H7 (cell line): ENCODE measurements at regions not wholly inside any gene's neighbourhood (a gene's known extent, or its start where the extent isn't known, plus 50 kb on each side); places are given as distances from the start of the nearest gene placed in this dataset.

Experiments used
- DNase-seq: peaks from one replicate; pipeline ENCODE4 v3.0.0; 2012
- H3K27me3 ChIP-seq: 2 replicates; pipeline ENCODE4 v1.6.0; 2011; ENCODE audit warnings: mild to moderate bottlenecking, low read length; ENCODE audit not compliant: control insufficient read depth, insufficient read depth
- H3K36me3 ChIP-seq: replicated peaks from 2 replicates; pipeline ENCODE4 v1.5.1; 2011; ENCODE audit warnings: low read length; ENCODE audit not compliant: control insufficient read depth, insufficient read depth
- H3K4me3 ChIP-seq: 2 replicates; pipeline ENCODE4 v1.5.1; 2011; ENCODE audit warnings: low read depth, mild to moderate bottlenecking, control low read depth, low read length, moderate library complexity; ENCODE audit not compliant: insufficient read depth

DNA sequence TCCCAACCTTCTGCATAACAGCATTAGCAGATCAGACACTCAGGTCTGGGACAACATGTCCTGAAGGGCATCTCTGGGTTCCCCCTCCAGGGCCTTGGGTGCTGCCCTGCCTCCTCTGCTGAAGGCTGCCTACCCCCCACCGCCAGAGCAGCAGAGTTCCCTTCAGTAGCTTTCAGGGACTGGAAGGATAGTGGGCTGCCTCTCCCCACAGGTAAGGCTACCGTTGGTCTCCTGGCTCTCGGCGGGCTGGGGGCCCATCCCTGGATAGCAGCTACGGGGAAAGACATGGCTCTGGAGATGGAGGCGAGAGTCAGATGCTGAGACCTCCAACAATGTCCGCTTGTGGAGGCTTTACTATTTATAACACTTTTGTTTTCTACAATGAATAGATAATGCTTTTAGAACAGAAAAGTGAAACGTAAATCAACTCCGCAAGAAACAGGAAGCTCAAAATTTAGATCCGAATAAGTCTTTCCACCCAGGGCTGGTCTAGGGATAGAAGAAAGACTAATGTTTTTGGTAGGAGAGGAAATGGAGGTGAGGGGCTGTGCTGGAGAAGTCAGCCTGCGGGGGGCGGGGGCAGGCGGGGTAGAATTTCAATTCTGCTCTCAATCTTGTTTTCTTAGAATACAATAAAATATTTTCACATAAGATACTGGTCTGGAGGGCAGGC is 58.4 kb downstream of the ARL4C start:
- Histone ChIP-seq H3K27me3 (no peaks in the 10 kb centered on the region), H3K36me3 (no peaks in the 10 kb centered on the region), H3K4me3 (no peak overlapping the region)
- DNase-seq = no peak

DNA sequence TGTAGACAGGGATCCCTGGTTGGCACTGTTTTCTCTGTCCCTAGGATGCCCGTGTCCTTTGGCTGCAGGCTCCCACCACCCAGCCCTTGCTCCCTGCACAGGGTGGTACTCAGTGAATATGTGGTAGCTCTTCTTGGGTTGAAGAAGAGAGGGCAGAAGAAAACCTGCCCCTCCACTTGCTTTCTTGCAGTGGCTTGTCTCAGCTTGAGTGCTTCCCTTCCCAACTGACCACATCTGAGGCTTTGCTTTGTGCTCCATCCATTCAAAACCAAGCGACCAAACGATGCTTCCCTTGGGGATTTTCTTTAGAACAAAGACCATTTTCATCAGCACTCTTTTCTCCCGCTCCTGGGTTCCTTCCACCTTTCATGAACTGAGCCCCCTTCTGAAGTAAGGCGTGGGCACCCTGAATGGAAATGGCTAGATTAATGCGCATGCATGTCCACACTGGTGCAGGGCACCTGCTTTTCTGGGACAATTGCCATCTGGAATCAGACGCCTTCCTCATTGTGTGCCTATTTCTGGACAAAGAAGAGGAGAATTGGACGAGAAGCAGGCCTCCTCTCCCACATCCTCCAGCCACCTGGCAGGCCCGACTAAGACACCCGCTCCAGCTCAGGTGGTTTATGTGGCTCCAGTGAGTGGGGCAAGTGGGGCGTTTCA is 59.1 kb downstream of the ARL4C start:
- DNase-seq = no peak
- H3K4me3 ChIP-seq = no peak overlapping the region
- no peaks in the 10 kb centered on the region for H3K27me3 ChIP-seq
- no peaks in the 10 kb centered on the region for H3K36me3 ChIP-seq

GRCh38 chr2:234436482-234436837 is 60.4 kb downstream of the ARL4C start:
- no peak overlapping the region for H3K4me3 ChIP-seq
- no peak for DNase-seq
- no peaks in the 10 kb centered on the region for H3K27me3 ChIP-seq
- no peaks in the 10 kb centered on the region for H3K36me3 ChIP-seq

DNA sequence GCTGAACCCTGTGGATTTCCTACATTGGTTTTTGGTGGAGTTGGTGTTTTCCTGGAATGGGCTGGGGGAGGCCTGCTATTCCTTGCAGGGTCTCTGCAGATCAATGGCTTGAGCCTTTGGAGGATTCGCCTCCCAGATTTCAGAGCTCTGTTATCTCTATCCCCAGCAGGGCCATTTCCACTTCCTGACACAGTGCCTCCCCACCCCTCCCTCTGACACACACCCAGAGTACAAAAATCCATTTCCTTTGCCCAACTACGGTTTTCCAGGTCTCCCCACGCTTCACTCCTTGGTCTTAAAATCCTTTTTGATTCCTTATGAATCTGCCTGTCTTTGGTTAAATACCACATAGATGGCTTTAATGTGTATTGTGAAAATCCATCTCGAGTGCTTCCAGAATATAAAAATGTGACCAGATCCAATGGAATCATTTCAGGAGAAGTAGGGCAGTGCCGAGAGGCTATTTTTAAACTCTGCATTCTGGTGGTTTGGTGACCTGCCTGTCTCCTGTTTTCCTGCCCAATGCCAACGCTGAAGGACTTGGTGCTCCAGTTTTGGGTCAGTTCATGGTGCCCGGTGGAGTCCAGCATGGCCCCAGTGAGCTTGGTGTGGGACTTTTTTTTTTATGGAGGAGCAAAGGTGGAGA is 60.9 kb downstream of the ARL4C start:
- DNase-seq = no peak
- Histone ChIP-seq H3K4me3 (no peak overlapping the region), H3K36me3 (no peaks in the 10 kb centered on the region), H3K27me3 (no peaks in the 10 kb centered on the region)

DNA sequence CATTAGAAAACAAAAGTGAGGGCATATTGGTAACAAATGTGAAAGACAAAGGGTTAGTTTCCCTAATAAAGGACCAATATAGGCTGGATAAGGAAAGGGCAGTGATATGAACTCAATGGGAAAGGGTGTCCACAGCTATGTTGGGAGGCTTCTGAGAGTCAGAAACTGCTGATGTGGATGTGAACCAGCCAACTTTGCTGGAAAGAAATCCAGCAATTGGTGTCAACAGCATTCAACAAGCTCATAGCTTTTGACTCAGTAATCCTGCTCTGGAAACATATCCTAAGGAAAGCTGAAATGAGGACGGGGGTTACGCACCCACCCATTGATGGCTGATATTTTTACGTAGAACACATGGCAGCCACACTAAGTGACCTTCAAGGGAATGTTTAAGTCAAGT is 63.7 kb downstream of the ARL4C start:
- DNase-seq = no peak
- Histone ChIP-seq H3K36me3 (no peaks in the 10 kb centered on the region), H3K27me3 (peaks cover 2% of the 10 kb centered on the region; the same call in 1 of the 2 replicates), H3K4me3 (no peak overlapping the region)

DNA sequence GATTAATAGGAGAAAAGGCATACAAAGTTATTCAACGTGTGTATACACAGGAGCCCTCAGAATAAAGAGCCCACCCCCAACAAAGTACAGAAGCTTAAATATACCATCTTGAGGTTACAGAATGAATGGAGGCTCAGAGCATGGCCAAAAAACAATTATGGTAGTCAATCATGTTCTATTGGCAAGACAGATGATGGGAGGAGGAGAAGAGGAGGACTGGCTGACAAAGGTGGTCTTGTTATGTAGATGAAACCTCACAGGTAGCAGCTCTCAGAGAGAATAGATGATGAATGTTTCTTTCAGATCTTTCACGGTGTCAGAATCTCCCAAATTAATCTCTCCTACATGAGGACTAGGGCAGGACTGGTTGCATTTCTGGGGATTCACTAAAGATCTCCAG is 66.0 kb downstream of the ARL4C start:
- Histone ChIP-seq H3K27me3 (peaks cover 11% of the 10 kb centered on the region), H3K4me3 (no peak overlapping the region)
- DNase-seq = no peak

GRCh38 chr2:234429265-234429664 is 67.6 kb downstream of the ARL4C start:
- H3K36me3 ChIP-seq = no peaks in the 10 kb centered on the region
- peaks cover 18% of the 10 kb centered on the region for H3K27me3 ChIP-seq
- H3K4me3 ChIP-seq = no peak overlapping the region
- peak; percentile 30 for DNase-seq

More for the DNA sequence above, 66.0 kb downstream of the ARL4C start:
- no peaks in the 10 kb centered on the region for H3K36me3 ChIP-seq

DNA sequence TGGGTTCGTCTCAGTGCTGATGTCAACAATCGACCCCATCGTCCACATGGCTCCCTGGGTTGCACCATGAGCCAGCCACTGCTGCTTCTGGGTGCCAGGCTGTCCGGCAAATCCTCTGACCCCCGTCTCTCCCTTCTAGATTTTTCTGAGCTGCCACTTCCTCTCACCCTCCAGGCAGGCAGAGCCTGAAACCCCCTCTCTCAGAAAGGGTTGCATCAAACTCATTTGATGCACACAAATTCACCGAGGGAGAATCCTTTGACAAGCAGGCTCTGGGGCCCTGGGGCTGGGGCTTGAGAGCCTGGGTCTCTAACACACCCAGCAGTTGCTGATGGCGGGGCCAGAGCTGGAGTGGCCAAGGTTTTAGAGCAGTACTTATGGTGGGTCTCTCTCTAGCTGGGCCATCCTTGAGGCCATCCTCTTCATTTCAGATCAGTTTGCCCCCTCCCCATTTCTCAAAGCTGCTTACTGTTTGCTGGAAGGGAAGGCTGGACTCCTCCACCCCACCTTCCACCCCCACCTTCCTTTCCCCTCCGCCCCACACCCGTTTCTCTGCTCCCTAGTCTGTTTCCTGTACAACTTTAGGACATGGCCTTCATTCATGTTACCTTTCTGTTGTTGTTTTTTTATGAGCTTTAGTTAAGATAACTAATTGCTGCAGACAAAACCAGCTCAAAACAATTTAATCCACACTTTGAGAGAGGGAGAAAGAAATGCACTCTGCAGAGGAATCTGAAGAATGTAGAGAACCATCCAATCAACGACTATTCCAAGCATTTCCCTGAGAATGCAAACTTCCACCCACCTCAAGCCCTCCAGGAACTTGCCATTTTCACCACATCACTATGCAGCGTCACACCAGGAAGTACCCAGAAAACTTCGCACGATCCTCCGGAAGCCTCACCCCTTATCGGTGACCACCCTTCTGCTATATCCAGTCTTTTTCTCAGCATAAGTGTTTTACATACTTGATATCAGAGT is 69.5 kb downstream of the ARL4C start:
- H3K4me3 ChIP-seq = no peak overlapping the region
- H3K36me3 ChIP-seq = no peaks in the 10 kb centered on the region
- DNase-seq = peak; percentile 63
- peaks cover 18% of the 10 kb centered on the region for H3K27me3 ChIP-seq

DNA sequence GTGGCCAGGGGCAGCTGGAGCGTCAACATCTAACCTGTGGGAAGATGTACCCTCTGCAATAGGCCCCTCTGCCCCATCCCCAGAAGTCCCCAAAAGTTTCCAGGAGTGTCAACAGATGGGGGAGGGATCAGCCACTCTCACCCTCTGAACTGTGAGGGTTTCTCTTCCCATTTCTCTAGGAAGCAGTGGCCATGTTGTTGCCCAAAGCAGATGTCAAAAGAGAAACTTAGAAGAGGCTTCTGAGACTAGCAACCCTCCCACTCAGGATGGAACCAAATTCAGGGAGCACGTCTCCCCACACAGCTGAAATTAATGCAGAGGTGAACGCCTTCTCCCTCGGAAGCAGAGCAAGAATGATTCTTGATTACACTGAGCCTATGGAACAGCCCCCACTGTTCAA is 70.3 kb downstream of the ARL4C start:
- no peaks in the 10 kb centered on the region for H3K36me3 ChIP-seq
- DNase-seq = no peak
- no peak overlapping the region for H3K4me3 ChIP-seq
- peaks cover 18% of the 10 kb centered on the region for H3K27me3 ChIP-seq

- H3K27me3 ChIP-seq = peaks cover 18% of the 10 kb centered on the region
- H3K4me3 ChIP-seq = no peak overlapping the region
- no peak for DNase-seq
- no peaks in the 10 kb centered on the region for H3K36me3 ChIP-seq
Measured at GRCh38 chr2:234425639-234426603, 71.0 kb downstream of the ARL4C start.

DNA sequence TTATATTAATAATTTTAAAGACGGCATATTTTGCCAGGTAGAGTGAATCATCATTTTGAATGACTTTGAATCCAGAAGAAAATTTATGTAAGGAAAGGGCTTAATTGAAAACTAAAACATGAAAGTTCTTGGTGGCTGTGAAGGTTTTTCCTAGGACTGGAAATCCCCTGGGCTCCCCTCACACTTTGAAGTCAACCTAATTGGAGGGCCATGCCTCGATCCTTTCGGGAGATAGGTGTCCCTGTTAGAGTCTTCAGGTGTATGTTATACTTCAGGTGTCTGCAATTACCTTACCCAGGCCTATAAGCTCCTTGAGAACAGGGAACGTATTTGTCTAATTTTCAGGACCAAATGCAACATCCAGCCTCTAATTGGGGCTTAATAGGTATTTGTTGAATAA is 73.0 kb downstream of the ARL4C start:
- Histone ChIP-seq H3K36me3 (no peaks in the 10 kb centered on the region), H3K27me3 (peaks cover 18% of the 10 kb centered on the region), H3K4me3 (no peak overlapping the region)
- DNase-seq = no peak

DNA sequence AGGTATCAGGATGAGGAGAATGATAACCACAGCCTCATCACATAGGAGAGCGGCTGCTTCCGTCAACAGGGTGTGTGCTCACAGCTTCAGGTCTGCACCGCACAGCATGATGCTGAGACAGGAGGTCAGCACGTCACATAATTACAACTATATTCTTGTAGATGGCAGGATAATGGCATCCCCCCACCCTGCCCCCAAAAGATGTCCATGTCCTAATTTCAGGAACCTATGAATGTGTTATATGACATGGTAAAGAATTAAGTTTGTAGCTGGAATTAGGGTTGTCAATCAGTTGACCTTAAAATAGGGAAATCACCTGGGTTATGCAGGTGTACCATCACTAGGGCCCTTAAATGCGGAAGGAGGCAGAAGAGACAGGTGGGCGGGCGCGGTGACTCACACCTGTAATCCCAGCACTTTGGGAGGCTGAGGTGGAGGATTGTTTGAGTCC is 73.9 kb downstream of the ARL4C start:
- H3K36me3 ChIP-seq = no peaks in the 10 kb centered on the region
- DNase-seq = no peak
- H3K27me3 ChIP-seq = peaks cover 16% of the 10 kb centered on the region
- no peak overlapping the region for H3K4me3 ChIP-seq

DNA sequence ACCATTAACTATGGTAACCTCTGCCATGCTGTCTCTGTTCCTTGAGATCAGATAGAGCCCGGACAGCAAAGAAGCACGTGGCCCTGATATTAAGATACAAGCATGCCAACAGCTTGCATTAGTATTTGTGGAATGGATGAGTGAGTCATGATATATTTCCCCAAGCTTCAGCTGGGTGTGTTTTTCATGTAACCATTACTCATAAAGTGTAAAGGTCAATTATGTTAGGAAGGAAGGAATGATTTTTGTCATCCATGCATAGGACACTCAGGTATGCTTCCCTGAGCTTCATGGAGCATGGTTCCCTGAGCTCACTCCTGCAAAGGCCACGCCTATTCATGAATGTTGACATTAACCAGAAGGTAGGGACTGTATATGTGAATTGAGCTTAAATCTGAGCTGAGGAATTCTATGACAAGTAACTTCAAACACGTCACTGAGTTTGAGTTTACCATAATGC is 74.6 kb downstream of the ARL4C start:
- no peak overlapping the region for H3K4me3 ChIP-seq
- no peak for DNase-seq
- no peaks in the 10 kb centered on the region for H3K36me3 ChIP-seq
- H3K27me3 ChIP-seq = peaks cover 16% of the 10 kb centered on the region
